SK-N-SH treated with all-trans-retinoic acid at 6 μM for 48 hours (cell line): ENCODE measurements at regions not wholly inside any gene's neighbourhood (a gene's known extent, or its start where the extent isn't known, plus 50 kb on each side); places are given as distances from the start of the nearest gene placed in this dataset.

Source experiments
- ATAC-seq: fragments of 200-7000 bp; cut with Tn5 transposase; 3 replicates; pipeline ENCODE4 v1.9.1; 2020; ENCODE audit warnings: mild to moderate bottlenecking, moderate library complexity
- ARNTL ChIP-seq: fragments of 450-650 bp; formaldehyde crosslinking; IDR thresholded peaks from 2 replicates; pipeline ENCODE4 v1.5.0; 2020; ENCODE audit warnings: low read depth, mild to moderate bottlenecking, moderate library complexity, borderline replicate concordance
- BACH2 ChIP-seq: fragments of 250-450 bp; sonication (Bioruptor Pico); IDR thresholded peaks from 2 replicates; pipeline ENCODE4 v1.9.0; 2021; ENCODE audit warnings: mild to moderate bottlenecking, borderline replicate concordance
- CREB5 ChIP-seq: fragments of 250-450 bp; sonication (Bioruptor Pico); IDR thresholded peaks from 2 replicates; pipeline ENCODE4 v1.5.1; 2020; ENCODE audit warnings: low read depth, mild to moderate bottlenecking, moderate library complexity
- CSDC2 ChIP-seq: fragments of 250-450 bp; sonication (Bioruptor Pico); IDR thresholded peaks from 2 replicates; pipeline ENCODE4 v1.5.0; 2020; ENCODE audit warnings: mild to moderate bottlenecking, moderate library complexity
- CSRNP3 ChIP-seq: fragments of 250-450 bp; sonication (Bioruptor Pico); IDR thresholded peaks from 2 replicates; pipeline ENCODE4 v1.5.1; 2021; ENCODE audit warnings: mild to moderate bottlenecking, moderate library complexity
- ESRRG ChIP-seq: fragments of 250-450 bp; sonication (Bioruptor Pico); IDR thresholded peaks from 2 replicates; pipeline ENCODE4 v1.6.1; 2021; ENCODE audit warnings: mild to moderate bottlenecking
- ISL1 ChIP-seq: fragments of 250-450 bp; sonication (Bioruptor Pico); IDR thresholded peaks from 2 replicates; pipeline ENCODE4 v2.1.2; 2022; ENCODE audit warnings: mild to moderate bottlenecking, moderate library complexity
- PATZ1 ChIP-seq: fragments of 250-450 bp; sonication (Bioruptor Pico); IDR thresholded peaks from 2 replicates; pipeline ENCODE4 v1.8.0; 2020; ENCODE audit warnings: mild to moderate bottlenecking, moderate library complexity, borderline replicate concordance
- POU6F1 ChIP-seq: fragments of 250-450 bp; sonication (Bioruptor Pico); IDR thresholded peaks from 2 replicates; pipeline ENCODE4 v1.8.0; 2021; ENCODE audit warnings: low read depth, mild to moderate bottlenecking, moderate library complexity, borderline replicate concordance
- PPARA ChIP-seq: fragments of 250-450 bp; sonication (Bioruptor Pico); IDR thresholded peaks from 2 replicates; pipeline ENCODE4 v1.5.0; 2020; ENCODE audit warnings: mild to moderate bottlenecking, borderline replicate concordance
- SNAI2 ChIP-seq: fragments of 250-450 bp; sonication (Bioruptor Pico); IDR thresholded peaks from 2 replicates; pipeline ENCODE4 v1.5.0; 2020; ENCODE audit warnings: mild to moderate bottlenecking, moderate library complexity
- TCF4 ChIP-seq: fragments of 250-450 bp; sonication (Bioruptor Pico); IDR thresholded peaks from 2 replicates; pipeline ENCODE4 v1.8.0; 2021; ENCODE audit warnings: mild to moderate bottlenecking, moderate library complexity, borderline replicate concordance
- TOX ChIP-seq: fragments of 250-450 bp; sonication (Bioruptor Pico); IDR thresholded peaks from 2 replicates; pipeline ENCODE4 v1.8.0; 2021; ENCODE audit warnings: mild to moderate bottlenecking, moderate library complexity, borderline replicate concordance
- ZFP30 ChIP-seq: fragments of 450-650 bp; formaldehyde crosslinking; IDR thresholded peaks from 2 replicates; pipeline ENCODE4 v1.5.0; 2022; ENCODE audit warnings: mild to moderate bottlenecking, moderate library complexity
- ZNF565 ChIP-seq: fragments of 450-650 bp; formaldehyde crosslinking; conservative IDR thresholded peaks from 2 replicates; pipeline ENCODE4 v1.5.0; 2020; ENCODE audit warnings: low read depth, mild to moderate bottlenecking, moderate library complexity
- ZNF70 ChIP-seq: fragments of 450-650 bp; formaldehyde crosslinking; IDR thresholded peaks from 2 replicates; pipeline ENCODE4 v1.5.0; 2020; ENCODE audit warnings: mild to moderate bottlenecking, moderate library complexity
- ZNF8 ChIP-seq: fragments of 450-650 bp; formaldehyde crosslinking; IDR thresholded peaks from 2 replicates; pipeline ENCODE4 v1.5.0; 2020; ENCODE audit warnings: mild to moderate bottlenecking, moderate library complexity

- TF ChIP-seq CREB5 (CRISPR knock-in tag) (no peak), TOX (CRISPR knock-in tag) (no peak), ZNF70 (CRISPR knock-in tag) (no peak), BACH2 (no peak), ZNF8 (no peak)
Observed at GRCh38 chr1:55527831-55528230, 312.7 kb upstream of the USP24 start (continued).

GRCh38 chr1:55526716-55527115, 311.6 kb upstream of the USP24 start:
- ATAC-seq: no peak
- TF ChIP-seq CSRNP3 (no peak), ISL1 (CRISPR knock-in tag) (peak; percentile 44)

GRCh38 chr1:55524006-55524405, 308.8 kb upstream of the USP24 start:
- no peak for TF ChIP-seq POU6F1
- no peak for TF ChIP-seq PATZ1 (CRISPR knock-in tag)
- no peak for TF ChIP-seq SNAI2 (CRISPR knock-in tag)
- no peak for TF ChIP-seq TCF4 (CRISPR knock-in tag)
- TF ChIP-seq ZFP30 (CRISPR knock-in tag): no peak
- TF ChIP-seq, all 23 proteins: peak for 0
- no peak for ATAC-seq

GRCh38 chr1:55522982-55523381, 307.8 kb upstream of the USP24 start:
- ATAC-seq: no peak

More at GRCh38 chr1:55522982-55523381, 307.8 kb upstream of the USP24 start:
- no peak for TF ChIP-seq TOX (CRISPR knock-in tag)
- no peak for TF ChIP-seq CREB5 (CRISPR knock-in tag)
- TF ChIP-seq ZNF565 (CRISPR knock-in tag): no peak
- no peak for TF ChIP-seq ARNTL (CRISPR knock-in tag)
- no peak for TF ChIP-seq CSDC2 (CRISPR knock-in tag)
- no peak for TF ChIP-seq PPARA
- no peak for TF ChIP-seq ESRRG (CRISPR knock-in tag)
- TF ChIP-seq ZFP30 (CRISPR knock-in tag): no peak
- TF ChIP-seq POU6F1: no peak
- TF ChIP-seq BACH2: no peak
